Memory B cell (primary cell): ENCODE measurements at regions not wholly inside any gene's neighbourhood (a gene's known extent, or its start where the extent isn't known, plus 50 kb on each side); places are given as distances from the start of the nearest gene placed in this dataset.

Experiments
- ATAC-seq: fragments of 150-1000 bp; cut with Tn5 transposase; 2 replicates; pipeline ENCODE4 v1.10.0; 2021; ENCODE audit warnings: low read depth, mild to moderate bottlenecking, moderate library complexity
- DNase-seq, 2 donors: peaks; one replicate each; pipeline ENCODE4 v3.0.0; 2022; ENCODE audit warnings: low spot score in 2 of 2
- H3K27ac Mint-ChIP-seq: one replicate; pipeline ENCODE4 v1.8.0; 2022; ENCODE audit warnings: mild to moderate bottlenecking, moderate library complexity, mixed read lengths
- H3K27me3 Mint-ChIP-seq: one replicate; pipeline ENCODE4 v1.8.0; 2022; ENCODE audit warnings: mixed read lengths
- H3K36me3 Mint-ChIP-seq: one replicate; pipeline ENCODE4 v1.8.0; 2022; ENCODE audit warnings: mild to moderate bottlenecking, mixed read lengths
- H3K4me1 Mint-ChIP-seq: one replicate; pipeline ENCODE4 v1.8.0; 2022; ENCODE audit warnings: mixed read lengths
- H3K4me3 Mint-ChIP-seq: one replicate; pipeline ENCODE4 v1.8.0; 2022; ENCODE audit warnings: mild to moderate bottlenecking, moderate library complexity, mixed read lengths
- H3K9me3 Mint-ChIP-seq: one replicate; pipeline ENCODE4 v1.8.0; 2022; ENCODE audit warnings: mixed read lengths

DNA sequence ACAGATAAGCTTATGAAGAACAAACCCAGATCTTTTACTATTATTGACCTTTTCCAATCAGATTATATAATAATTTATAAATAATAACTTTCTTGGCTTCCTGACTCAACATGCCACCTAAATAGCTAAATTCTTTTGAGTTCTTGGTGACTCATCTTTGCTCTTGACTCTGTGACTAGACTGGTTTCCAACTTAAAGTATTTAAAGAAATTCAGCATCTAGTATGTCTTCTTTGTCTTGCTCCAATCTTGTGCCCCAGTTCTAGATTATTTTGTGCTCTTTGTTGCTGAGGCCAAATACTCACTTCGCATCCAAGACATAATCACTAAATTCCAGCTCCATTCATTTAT lies 483.2 kb upstream of the TBL1XR1 start:
- no peak overlapping the region for H3K4me3 Mint-ChIP-seq
- H3K27me3 Mint-ChIP-seq, result no peaks in the 10 kb centered on the region
- no peak for DNase-seq
- no peak for ATAC-seq
- no peak overlapping the region for H3K27ac Mint-ChIP-seq
- H3K36me3 Mint-ChIP-seq, result no peaks in the 10 kb centered on the region
- no peaks in the 10 kb centered on the region for H3K9me3 Mint-ChIP-seq
- H3K4me1 Mint-ChIP-seq, result no peaks in the 10 kb centered on the region

DNA sequence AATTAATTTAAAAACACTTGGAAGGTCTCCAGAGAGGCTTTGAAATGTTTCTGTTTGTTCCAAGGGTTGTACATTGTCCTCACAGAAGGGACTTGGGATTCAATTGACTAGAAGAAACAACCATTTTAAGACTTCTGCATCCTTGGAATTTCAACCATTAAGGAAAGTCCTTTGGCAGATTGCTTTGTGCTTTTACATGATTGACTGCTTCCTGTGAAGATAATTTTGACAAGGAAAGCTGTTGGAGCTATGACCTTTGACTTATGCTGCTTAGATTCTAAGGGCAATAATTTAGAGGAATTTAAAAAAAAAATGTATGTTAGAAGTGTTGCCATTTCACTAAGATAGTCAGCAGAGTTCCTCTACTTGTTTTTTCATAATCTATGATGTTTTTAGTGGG lies 483.9 kb upstream of the TBL1XR1 start:
- ATAC-seq (no peak), DNase-seq (no peak)
- H3K27me3 Mint-ChIP-seq, result no peaks in the 10 kb centered on the region
- H3K4me3 Mint-ChIP-seq, result no peak overlapping the region
- no peaks in the 10 kb centered on the region for H3K4me1 Mint-ChIP-seq
- H3K27ac Mint-ChIP-seq, result no peak overlapping the region
- no peaks in the 10 kb centered on the region for H3K9me3 Mint-ChIP-seq
- no peaks in the 10 kb centered on the region for H3K36me3 Mint-ChIP-seq

DNA sequence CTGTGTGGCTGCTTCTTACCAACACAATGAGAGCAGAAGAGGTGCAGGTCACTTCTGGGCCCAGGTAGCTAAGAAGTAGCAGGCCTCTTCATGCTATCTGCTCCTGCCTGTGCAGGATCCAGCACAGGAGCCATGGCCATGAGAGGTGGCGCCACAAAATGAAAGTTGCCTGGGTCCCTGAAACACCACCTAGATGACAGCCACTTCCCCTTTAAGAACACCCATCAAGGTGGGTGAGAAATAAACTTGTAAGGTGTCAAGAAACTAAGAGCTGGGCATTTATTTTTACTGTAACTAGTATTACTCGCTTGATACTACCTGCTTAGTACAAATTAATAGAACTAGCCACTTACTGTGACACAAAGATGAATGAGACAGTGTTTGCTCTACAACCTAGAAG lies 484.6 kb upstream of the TBL1XR1 start:
- Mint-ChIP-seq H3K9me3 (no peaks in the 10 kb centered on the region), H3K4me1 (no peaks in the 10 kb centered on the region), H3K4me3 (no peak overlapping the region), H3K27me3 (no peaks in the 10 kb centered on the region), H3K27ac (no peak overlapping the region), H3K36me3 (no peaks in the 10 kb centered on the region)
- ATAC-seq (no peak), DNase-seq (no peak)

DNA sequence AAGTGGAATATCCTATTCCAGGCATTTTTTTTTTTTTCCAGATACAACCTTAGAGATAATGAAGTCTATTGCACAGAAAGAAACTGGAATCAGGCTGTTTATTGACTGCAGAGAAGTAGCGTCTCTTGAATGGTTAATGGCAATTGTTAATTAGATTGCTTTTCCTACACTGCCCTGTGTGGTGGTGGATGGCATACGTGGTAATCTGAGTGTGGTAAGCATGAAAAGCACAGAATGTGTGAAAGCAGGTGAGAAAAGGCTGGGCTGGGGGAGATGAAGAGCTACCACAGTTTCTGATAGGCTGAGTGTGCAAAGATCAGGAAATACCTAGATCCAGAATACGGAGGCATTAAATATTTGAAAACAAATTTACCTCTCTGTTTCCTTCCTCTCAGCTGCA lies 486.3 kb upstream of the TBL1XR1 start:
- H3K27me3 Mint-ChIP-seq, result no peaks in the 10 kb centered on the region
- no peaks in the 10 kb centered on the region for H3K9me3 Mint-ChIP-seq
- DNase-seq (no peak), ATAC-seq (no peak)
- H3K36me3 Mint-ChIP-seq, result no peaks in the 10 kb centered on the region
- H3K4me1 Mint-ChIP-seq, result no peaks in the 10 kb centered on the region
- H3K4me3 Mint-ChIP-seq, result no peak overlapping the region
- no peak overlapping the region for H3K27ac Mint-ChIP-seq

DNA sequence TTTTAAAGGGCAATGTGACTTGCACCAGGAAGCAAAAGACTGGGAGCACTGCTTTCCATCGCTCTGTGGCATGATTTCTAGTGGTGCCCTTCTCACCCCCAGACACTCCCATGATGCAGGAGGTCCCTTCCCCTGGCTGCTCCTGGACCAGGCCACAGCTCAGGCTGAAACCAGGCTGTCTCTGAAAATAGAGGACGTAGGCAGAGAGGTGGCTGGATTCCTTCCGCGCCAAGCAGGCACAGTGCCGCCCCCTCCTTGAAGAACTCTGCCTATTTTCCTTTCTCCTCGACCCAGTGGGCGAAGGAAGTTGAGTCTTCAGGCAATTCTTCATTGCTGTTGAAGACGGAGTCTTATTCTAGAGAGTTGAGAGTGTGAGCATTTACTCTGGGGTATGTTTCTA lies 489.4 kb upstream of the TBL1XR1 start:
- ATAC-seq (no peak), DNase-seq (no peak)
- Mint-ChIP-seq H3K9me3 (no peaks in the 10 kb centered on the region), H3K27ac (no peak overlapping the region), H3K4me1 (no peaks in the 10 kb centered on the region), H3K36me3 (no peaks in the 10 kb centered on the region), H3K27me3 (no peaks in the 10 kb centered on the region), H3K4me3 (no peak overlapping the region)

- no peak for ATAC-seq
- no peak overlapping the region for H3K27ac Mint-ChIP-seq
- H3K9me3 Mint-ChIP-seq, result no peaks in the 10 kb centered on the region
- no peaks in the 10 kb centered on the region for H3K4me1 Mint-ChIP-seq
- no peak for DNase-seq
- no peak overlapping the region for H3K4me3 Mint-ChIP-seq
- no peaks in the 10 kb centered on the region for H3K27me3 Mint-ChIP-seq
- no peaks in the 10 kb centered on the region for H3K36me3 Mint-ChIP-seq
Observed at GRCh38 chr3:177687291-177687690, 490.0 kb upstream of the TBL1XR1 start.

- Mint-ChIP-seq H3K36me3 (no peaks in the 10 kb centered on the region), H3K27ac (no peak overlapping the region), H3K4me3 (no peak overlapping the region), H3K4me1 (no peaks in the 10 kb centered on the region), H3K27me3 (no peaks in the 10 kb centered on the region), H3K9me3 (no peaks in the 10 kb centered on the region)
- ATAC-seq, result no peak
- no peak for DNase-seq
Observed at GRCh38 chr3:177688152-177688551, 490.9 kb upstream of the TBL1XR1 start.

DNA sequence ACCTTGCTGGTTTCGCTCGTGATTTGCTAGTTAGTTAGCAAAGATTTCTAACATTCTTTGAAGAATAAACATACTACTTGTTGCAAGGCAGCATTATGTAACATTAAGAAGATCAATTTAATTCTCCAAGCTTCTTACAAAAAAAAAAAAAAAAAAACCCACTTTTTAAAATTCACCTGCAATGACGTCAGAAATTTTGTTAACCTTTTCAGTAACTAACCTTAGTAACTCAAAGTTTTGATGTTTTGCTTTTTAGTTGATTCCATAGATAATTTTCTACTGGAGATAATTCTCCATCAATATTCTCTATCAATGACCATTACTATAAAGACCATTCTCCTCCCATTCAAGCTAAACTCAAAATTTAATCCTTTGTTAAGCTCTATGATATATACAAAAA lies 491.8 kb upstream of the TBL1XR1 start:
- H3K36me3 Mint-ChIP-seq, result no peaks in the 10 kb centered on the region
- H3K27me3 Mint-ChIP-seq, result no peaks in the 10 kb centered on the region
- peaks cover 3% of the 10 kb centered on the region for H3K4me1 Mint-ChIP-seq
- DNase-seq (no peak), ATAC-seq (no peak)
- no peaks in the 10 kb centered on the region for H3K9me3 Mint-ChIP-seq
- no peak overlapping the region for H3K27ac Mint-ChIP-seq
- H3K4me3 Mint-ChIP-seq, result no peak overlapping the region

GRCh38 chr3:177689869-177690268 lies 492.6 kb upstream of the TBL1XR1 start:
- H3K4me3 Mint-ChIP-seq, result no peak overlapping the region
- H3K27ac Mint-ChIP-seq, result no peak overlapping the region
- H3K36me3 Mint-ChIP-seq, result no peaks in the 10 kb centered on the region

GRCh38 chr3:177690306-177690705 lies 493.0 kb upstream of the TBL1XR1 start:
- Mint-ChIP-seq H3K27me3 (no peaks in the 10 kb centered on the region), H3K4me1 (peaks cover 12% of the 10 kb centered on the region), H3K4me3 (no peak overlapping the region), H3K27ac (no peak overlapping the region), H3K36me3 (no peaks in the 10 kb centered on the region), H3K9me3 (no peaks in the 10 kb centered on the region)
- ATAC-seq, result no peak
- no peak for DNase-seq

More at GRCh38 chr3:177689869-177690268, 492.6 kb upstream of the TBL1XR1 start:
- ATAC-seq, result no peak
- H3K27me3 Mint-ChIP-seq, result no peaks in the 10 kb centered on the region
- peaks cover 10% of the 10 kb centered on the region for H3K4me1 Mint-ChIP-seq
- H3K9me3 Mint-ChIP-seq, result no peaks in the 10 kb centered on the region
- no peak for DNase-seq

- Mint-ChIP-seq H3K27ac (no peak overlapping the region), H3K4me1 (peaks cover 18% of the 10 kb centered on the region)
Observed at GRCh38 chr3:177692304-177692975, 495.2 kb upstream of the TBL1XR1 start.

DNA sequence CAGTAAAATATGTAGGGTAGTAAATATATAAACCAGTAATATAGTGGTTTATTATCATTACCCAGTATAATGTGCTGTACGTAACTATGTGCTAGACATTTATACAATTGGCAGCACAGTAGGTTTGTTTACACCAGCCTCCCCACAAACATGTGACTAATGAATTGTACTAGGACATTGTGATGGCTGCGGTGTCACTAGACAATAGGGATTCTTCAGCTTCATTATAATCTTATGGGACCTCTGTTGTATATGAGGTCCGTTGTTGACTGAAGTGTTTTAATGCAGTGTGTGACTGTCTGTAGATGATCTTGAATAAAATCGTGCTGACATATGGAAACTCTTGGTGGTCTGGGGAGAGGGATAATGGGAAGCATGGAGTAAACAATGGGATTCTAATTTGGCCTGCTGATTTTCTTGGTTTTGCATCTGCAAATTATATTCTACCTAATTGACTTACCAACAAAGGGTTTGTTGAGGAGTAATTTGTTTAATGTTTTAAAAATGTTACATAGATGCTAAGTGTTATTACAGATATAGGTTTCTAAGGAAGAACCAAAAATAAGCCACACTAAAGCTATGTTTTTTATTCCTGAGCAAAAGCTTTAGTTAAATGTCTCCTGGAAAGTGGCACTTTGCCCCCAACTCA lies 496.5 kb upstream of the TBL1XR1 start:
- DNase-seq, result no peak
- no peaks in the 10 kb centered on the region for H3K9me3 Mint-ChIP-seq
- H3K27ac Mint-ChIP-seq, result no peak overlapping the region

More at GRCh38 chr3:177692304-177692975, 495.2 kb upstream of the TBL1XR1 start:
- Mint-ChIP-seq H3K27me3 (no peaks in the 10 kb centered on the region), H3K36me3 (no peaks in the 10 kb centered on the region), H3K4me3 (no peak overlapping the region), H3K9me3 (no peaks in the 10 kb centered on the region)
- no peak for DNase-seq
- ATAC-seq, result no peak

DNA sequence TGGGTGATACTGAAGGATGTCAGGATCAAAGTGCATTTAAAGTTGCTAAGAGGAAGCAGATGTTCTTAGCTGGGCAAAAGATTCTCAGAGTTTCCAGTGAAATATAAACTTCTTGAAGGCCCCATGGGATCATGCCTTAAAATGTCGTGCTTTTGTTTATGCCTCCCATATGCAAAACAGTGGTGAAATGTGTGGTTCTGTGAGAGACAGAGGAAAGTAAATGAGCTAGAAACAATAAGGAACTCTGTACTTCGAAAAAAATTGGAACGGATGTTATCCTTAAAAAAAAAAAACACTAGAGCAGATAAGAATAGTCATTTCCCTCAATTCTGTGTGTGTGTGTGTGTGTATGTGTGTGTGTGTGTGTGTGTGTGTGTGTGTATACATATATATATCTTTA lies 497.0 kb upstream of the TBL1XR1 start:
- no peaks in the 10 kb centered on the region for H3K9me3 Mint-ChIP-seq
- peaks cover 21% of the 10 kb centered on the region for H3K4me1 Mint-ChIP-seq
- no peaks in the 10 kb centered on the region for H3K36me3 Mint-ChIP-seq
- ATAC-seq (peak; percentile 39), DNase-seq (no peak)
- H3K27me3 Mint-ChIP-seq, result peaks cover 3% of the 10 kb centered on the region
- H3K27ac Mint-ChIP-seq, result peak overlapping the region; percentile 31
- peak overlapping the region; percentile 16 for H3K4me3 Mint-ChIP-seq

More for the DNA sequence above, 496.5 kb upstream of the TBL1XR1 start:
- Mint-ChIP-seq H3K4me3 (no peak overlapping the region), H3K36me3 (no peaks in the 10 kb centered on the region), H3K4me1 (peaks cover 21% of the 10 kb centered on the region), H3K27me3 (peaks cover 2% of the 10 kb centered on the region)
- no peak for ATAC-seq

DNA sequence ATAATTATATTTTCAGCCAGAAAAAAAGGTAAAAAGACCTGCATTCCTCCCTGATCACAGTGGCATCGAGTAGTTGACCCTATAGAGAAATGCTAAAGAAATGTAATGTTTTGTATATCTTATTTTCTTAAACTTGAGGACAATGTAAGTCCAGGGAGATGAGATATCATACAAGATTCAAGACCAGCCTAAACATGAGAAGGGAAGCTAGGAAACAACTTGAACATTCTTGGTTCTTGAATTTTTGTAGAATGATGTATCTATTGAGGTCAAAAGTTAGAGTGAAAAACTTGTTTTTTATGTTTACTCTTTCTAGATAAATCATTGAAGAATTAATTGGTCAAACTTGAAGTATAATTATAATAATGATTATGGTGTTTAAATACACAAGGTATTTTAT lies 497.7 kb upstream of the TBL1XR1 start:
- Mint-ChIP-seq H3K4me1 (peaks cover 21% of the 10 kb centered on the region), H3K36me3 (no peaks in the 10 kb centered on the region), H3K9me3 (no peaks in the 10 kb centered on the region), H3K27ac (no peak overlapping the region), H3K27me3 (peaks cover 4% of the 10 kb centered on the region), H3K4me3 (no peak overlapping the region)
- no peak for ATAC-seq
- no peak for DNase-seq

- Mint-ChIP-seq H3K9me3 (no peaks in the 10 kb centered on the region), H3K27me3 (peaks cover 4% of the 10 kb centered on the region), H3K4me3 (no peak overlapping the region), H3K27ac (no peak overlapping the region), H3K4me1 (peaks cover 9% of the 10 kb centered on the region), H3K36me3 (no peaks in the 10 kb centered on the region)
- ATAC-seq, result no peak
- DNase-seq, result no peak
Observed at GRCh38 chr3:177700117-177700516, 502.8 kb upstream of the TBL1XR1 start.
